Inflammatory macrophage (primary cell): ENCODE measurements at regions not wholly inside any gene's neighbourhood (a gene's known extent, or its start where the extent isn't known, plus 50 kb on each side); places are given as distances from the start of the nearest gene placed in this dataset.

Experiments
- DNase-seq, 2 donors: peaks; one replicate each; pipeline ENCODE4 v3.0.0-alpha.2; 2020 to 2022

- no peak for DNase-seq
Observed at GRCh38 chr22:48182846-48183805, 1420.7 kb downstream of the TBC1D22A start.

DNA sequence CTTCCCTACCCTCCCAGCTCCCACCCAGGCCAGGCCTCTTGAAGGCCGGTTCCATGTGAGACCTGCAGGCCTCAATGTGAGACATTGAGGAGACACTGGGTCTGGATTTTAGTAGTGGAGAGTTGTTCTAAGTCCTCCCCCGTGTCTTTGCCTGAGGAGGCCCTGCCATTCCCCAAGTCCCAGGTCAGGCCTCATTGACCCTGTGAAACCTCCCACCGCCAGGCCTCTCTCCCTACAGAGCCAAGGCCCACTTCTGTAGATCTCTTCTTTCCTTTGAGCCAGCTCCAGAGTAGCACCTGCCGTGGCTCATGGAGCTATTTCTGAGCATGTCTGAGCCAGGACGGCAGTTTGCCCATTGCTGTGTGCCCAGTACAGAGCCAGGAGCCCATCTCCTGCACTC lies 1419.6 kb downstream of the TBC1D22A start:
- DNase-seq: no peak

DNA sequence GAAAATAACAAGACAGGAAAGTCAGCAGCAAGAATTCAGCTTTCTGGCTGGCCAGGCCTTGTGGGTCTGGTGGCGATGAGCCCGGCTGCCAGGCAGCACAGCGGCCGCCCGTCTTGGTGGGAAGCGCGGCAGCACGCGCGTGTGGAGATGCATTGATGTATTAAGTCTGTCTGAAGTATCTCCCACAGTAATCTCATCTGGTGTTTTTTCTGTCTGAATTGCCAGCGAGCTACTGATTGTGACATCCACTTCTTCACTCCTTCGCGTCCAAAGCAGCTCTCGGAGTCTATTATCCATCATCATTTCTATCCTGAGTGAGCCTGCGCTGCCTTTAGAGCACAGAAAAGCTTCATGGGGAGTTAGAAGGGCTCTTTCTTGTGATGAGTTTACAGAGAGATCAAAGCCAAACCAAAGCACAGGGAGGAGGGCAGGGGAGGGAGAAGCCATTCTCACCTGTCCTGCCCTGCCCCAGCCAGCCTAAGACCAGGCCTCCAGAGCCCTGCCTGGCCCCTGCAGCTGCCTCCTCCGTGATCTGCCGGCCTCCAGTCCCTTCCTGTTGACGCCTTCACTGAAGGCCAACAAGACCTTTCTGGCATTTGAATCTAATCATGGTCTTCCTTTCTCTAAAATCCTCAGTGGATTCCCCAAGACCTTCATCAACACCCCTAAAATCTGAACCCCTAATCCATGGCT lies 1419.0 kb downstream of the TBC1D22A start:
- DNase-seq: no peak

- no peak for DNase-seq
Observed at GRCh38 chr22:48180631-48181030, 1418.2 kb downstream of the TBC1D22A start.

- no peak for DNase-seq
Observed at GRCh38 chr22:48179571-48180546, 1417.4 kb downstream of the TBC1D22A start.

- DNase-seq: no peak
Observed at GRCh38 chr22:48178536-48178935, 1416.1 kb downstream of the TBC1D22A start.

DNA sequence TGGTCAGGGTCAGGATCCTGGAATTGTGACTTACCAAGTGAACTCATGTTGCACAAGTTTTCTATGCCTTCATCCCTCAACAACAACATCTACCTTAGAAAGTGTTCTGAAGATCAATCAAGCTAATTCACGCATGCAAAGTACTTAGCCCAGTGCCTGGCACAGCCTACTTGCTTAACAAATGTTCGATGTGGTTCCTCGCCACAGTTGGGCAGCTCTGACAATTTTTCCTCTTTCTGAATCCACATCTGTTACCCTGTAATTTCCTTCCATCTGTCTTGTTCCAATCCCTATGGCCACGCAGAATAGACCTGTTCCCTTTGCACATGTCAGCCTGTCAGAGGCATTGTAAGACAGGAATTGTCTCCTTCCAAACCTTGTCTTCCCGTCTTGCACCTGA lies 1415.2 kb downstream of the TBC1D22A start:
- no peak for DNase-seq

GRCh38 chr22:48175721-48176120 lies 1413.3 kb downstream of the TBC1D22A start:
- DNase-seq: no peak

DNA sequence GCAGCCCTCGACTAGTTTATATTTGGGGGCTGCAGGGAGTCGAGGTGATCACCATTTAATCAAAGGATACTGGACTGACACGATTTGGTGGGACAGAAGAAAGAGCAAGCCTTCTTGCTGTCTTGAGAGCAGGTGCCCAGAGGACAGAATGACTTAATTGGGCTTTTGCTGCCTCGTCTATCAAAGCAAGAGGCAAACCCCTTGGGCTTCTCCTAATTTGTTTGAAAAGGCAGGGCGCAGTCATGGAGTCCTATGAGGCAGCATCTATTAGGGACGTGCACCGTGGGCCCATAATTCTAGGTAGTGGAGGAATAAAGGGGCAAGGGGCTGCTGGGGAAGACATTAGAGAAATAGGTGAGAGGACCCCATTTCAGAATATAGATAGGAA lies 1411.3 kb downstream of the TBC1D22A start:
- DNase-seq: no peak

GRCh38 chr22:48173061-48173772 lies 1410.8 kb downstream of the TBC1D22A start:
- no peak for DNase-seq

- no peak for DNase-seq
Observed at GRCh38 chr22:48171271-48171691, 1408.8 kb downstream of the TBC1D22A start.

GRCh38 chr22:48169227-48169626 lies 1406.8 kb downstream of the TBC1D22A start:
- no peak for DNase-seq

DNA sequence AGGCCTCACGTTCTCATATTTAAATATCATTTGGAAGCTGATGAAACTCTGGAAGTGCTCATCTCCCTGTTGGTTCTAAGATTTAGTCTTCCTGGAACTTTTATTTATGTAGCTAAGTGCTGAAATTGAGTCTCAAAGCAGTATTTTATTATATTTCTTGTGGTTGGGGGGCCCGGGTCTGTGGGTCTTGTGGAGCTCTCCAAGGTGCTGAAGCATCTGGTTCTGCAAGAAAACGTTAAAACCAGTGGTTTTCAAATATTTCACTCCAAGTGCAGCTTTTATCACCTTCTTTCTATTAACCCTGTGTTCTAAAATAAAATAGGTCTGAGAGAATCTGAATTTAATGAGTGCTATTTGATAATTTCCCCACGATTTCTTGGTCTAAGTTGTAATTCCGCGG lies 1404.8 kb downstream of the TBC1D22A start:
- no peak for DNase-seq

DNA sequence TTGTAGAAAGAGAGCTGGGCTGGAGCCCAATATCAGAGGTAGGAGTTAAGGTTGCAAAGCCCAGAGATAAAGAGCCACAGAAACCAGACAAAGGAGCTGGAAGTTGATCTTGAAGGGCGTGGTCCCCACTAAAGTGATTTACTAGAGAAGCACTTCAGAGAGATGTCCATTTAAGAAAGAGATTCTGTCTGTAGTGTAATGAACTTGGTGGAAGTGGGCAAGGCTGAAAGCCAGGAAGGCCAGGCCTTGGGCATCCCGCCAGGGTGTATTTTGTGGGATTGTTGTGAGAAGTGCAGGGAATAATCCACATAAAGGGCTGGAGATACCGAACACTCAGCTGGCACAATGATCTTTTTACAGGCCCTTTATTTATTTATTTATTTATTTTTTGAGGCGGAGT lies 1398.8 kb downstream of the TBC1D22A start:
- DNase-seq: no peak

DNA sequence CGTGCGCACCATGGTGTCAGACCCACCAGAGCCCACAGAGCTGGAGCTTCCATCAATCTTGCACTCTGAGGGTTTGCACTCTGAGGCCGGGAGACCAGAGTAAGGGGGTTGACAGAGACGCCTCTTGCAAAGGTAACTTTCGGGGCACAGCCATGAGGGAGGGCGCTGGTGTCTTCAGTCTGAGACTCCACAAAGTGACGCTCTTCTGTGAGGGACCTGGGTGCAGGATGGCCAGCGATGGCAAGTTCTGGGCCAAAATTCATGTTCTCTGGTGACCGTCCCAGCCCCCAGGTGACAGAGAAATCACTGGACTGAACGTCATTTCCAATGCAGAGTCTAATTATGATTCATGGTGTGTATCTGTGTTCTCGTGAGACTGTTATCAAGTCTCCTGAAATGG lies 1395.2 kb downstream of the TBC1D22A start:
- DNase-seq: no peak

- no peak for DNase-seq
Observed at GRCh38 chr22:48156603-48157355, 1394.3 kb downstream of the TBC1D22A start.

GRCh38 chr22:48155446-48155845 lies 1393.0 kb downstream of the TBC1D22A start:
- DNase-seq: no peak

GRCh38 chr22:48154943-48155240 lies 1392.4 kb downstream of the TBC1D22A start:
- DNase-seq: no peak

- no peak for DNase-seq
Observed at GRCh38 chr22:48154169-48154942, 1391.9 kb downstream of the TBC1D22A start.

DNA sequence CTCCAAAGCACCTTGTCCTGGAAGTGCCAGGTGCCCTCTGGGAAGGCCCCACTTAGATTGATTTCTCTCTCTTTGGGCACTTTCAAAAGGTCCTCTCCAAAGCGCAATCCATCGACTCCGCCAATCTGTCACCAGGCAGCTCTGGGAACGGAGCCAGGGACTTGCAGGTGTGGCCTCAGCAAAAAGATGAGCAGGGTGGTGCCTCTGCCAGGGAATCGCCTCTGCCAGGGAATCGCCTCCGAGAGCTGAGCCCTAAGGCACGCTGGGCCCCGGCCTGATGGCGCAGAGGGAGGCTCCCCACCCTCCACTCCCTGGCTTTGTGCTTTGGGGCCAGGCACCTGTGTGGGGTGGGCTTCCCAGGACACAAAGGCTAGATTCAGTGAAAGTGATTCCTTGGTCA lies 1391.3 kb downstream of the TBC1D22A start:
- DNase-seq: no peak

GRCh38 chr22:48152916-48153315 lies 1390.5 kb downstream of the TBC1D22A start:
- DNase-seq: no peak
